Right lobe of liver (tissue), 6 donors: ENCODE measurements at regions not wholly inside any gene's neighbourhood (a gene's known extent, or its start where the extent isn't known, plus 50 kb on each side); places are given as distances from the start of the nearest gene placed in this dataset.

Experiments
- ATAC-seq, 4 donors: fragments of 200-7000 bp; cut with Tn5 transposase; one replicate each; pipeline ENCODE4 v1.9.1; 2020; ENCODE audit warnings: mild to moderate bottlenecking in 4 of 4, moderate library complexity in 4 of 4
- DNase-seq, 3 donors: peaks; one replicate each; pipeline ENCODE4 v3.0.0-alpha.2; 2020
- H3K27ac ChIP-seq, 3 donors: fragments of 200-600 bp; one replicate each; pipeline ENCODE4 v1.8.0; 2022
- H3K27me3 ChIP-seq, 2 donors: fragments of 200-600 bp; one replicate each; pipeline ENCODE4 v1.8.0; 2022
- H3K36me3 ChIP-seq, 4 donors: fragments of 200-600 bp; sonication (generic) in 1 of 4; one replicate each; pipeline versions ENCODE4 v1.5.1 to v1.8.0; 2017 to 2022; ENCODE audit warnings: control low read depth in 1 of 4
- H3K4me1 ChIP-seq, 4 donors: fragments of 200-600 bp; sonication (generic) in 1 of 4; one replicate each; pipeline versions ENCODE4 v1.5.1 to v1.8.0; 2017 to 2022; ENCODE audit warnings: control low read depth in 1 of 4
- H3K4me3 ChIP-seq, 3 donors: fragments of 200-600 bp; one replicate each; pipeline ENCODE4 v1.8.0; 2022
- H3K9me3 ChIP-seq, 4 donors: fragments of 200-600 bp; sonication (generic) in 1 of 4; one replicate each; pipeline versions ENCODE4 v1.5.1 to v1.8.0; 2017 to 2022; ENCODE audit warnings: control low read depth in 1 of 4
- CTCF ChIP-seq, 4 donors: fragments of 200-600 bp in 3 of 4; fragments of 450-650 bp in 1 of 4; IDR thresholded peaks; one replicate each; pipeline versions ENCODE4 v1.5.1 to v1.8.0; 2016 to 2022; ENCODE audit warnings: antibody characterized with exemption in 4 of 4, mild to moderate bottlenecking in 2 of 4
- POLR2A ChIP-seq: fragments of 450-650 bp; IDR thresholded peaks from one replicate; pipeline ENCODE4 v1.6.1; 2017; ENCODE audit warnings: antibody characterized with exemption, mild to moderate bottlenecking
- WGBS: methylation state at CpG from one replicate; pipeline ENCODE4 v1.1.6; 2018; ENCODE audit warnings: low coverage, low lambda C conversion rate; ENCODE audit not compliant: insufficient coverage; ENCODE audit errors: missing lambda C conversion rate; 5-methylcytosine and 5-hydroxymethylcytosine counted together
- intact Hi-C, 2 donors: fragments of 100-400 bp; cut with DNase I; formaldehyde crosslinking; loops; one replicate each; pipeline versions ENCODE4 v1.11.2 to v1.14.1; 2022
- donor health status: DM: no; HTN: yes; CAD: no.
- donor health status: DM: no; HTN: no; CAD: no.
- donor health status: DM: no; HTN: no; CAD: no.
- donor health status: DM: no; HTN: yes; CAD: no.
- donor health status: DM: no; HTN: yes; CAD: no.

DNA sequence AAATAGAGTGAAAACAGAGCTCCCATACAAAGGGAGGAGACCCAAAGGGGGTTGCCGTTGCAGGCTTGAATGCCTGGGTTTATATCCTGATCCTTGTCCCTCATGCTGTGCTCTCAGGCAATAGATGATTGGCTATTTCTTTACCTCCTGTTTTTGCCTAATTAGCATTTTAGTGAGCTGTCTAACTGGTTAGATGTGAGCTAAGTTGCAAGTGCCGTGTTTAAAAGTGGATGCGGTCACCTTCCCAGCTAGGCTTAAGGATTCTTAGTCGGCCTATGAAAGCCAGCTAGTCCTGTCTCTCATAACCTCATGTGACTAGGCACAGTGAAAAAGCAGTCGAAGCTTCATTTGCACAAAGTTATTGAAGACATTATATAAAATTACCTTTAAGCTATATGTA is 356.7 kb upstream of the TMPRSS15 start:
- DNase-seq (no peak), ATAC-seq (no peak)
- 57% methylated on average over 5 of the region's 5 CpGs for WGBS
- Histone ChIP-seq H3K36me3 (no peaks in the 10 kb centered on the region), H3K4me1 (no peaks in the 10 kb centered on the region), H3K4me3 (no peak overlapping the region), H3K9me3 (no peaks in the 10 kb centered on the region), H3K27me3 (no peaks in the 10 kb centered on the region), H3K27ac (no peak overlapping the region)
- intact Hi-C loops = no loop called here
- TF ChIP-seq POLR2A (no peak), CTCF (IDR thresholded peaks at IDR 0.05) (no peak)

- Histone ChIP-seq H3K9me3 (no peaks in the 10 kb centered on the region), H3K4me1 (no peaks in the 10 kb centered on the region), H3K27me3 (no peaks in the 10 kb centered on the region), H3K36me3 (no peaks in the 10 kb centered on the region), H3K4me3 (no peak overlapping the region), H3K27ac (no peak overlapping the region)
- WGBS = 80% methylated on average over 7 of the region's 15 CpGs
- DNase-seq (no peak), ATAC-seq (no peak)
- intact Hi-C loops = no loop called here
- TF ChIP-seq CTCF (IDR thresholded peaks at IDR 0.05) = no peak
- TF ChIP-seq POLR2A = no peak
Measured at GRCh38 chr21:18764720-18765119, 361.1 kb upstream of the TMPRSS15 start.

DNA sequence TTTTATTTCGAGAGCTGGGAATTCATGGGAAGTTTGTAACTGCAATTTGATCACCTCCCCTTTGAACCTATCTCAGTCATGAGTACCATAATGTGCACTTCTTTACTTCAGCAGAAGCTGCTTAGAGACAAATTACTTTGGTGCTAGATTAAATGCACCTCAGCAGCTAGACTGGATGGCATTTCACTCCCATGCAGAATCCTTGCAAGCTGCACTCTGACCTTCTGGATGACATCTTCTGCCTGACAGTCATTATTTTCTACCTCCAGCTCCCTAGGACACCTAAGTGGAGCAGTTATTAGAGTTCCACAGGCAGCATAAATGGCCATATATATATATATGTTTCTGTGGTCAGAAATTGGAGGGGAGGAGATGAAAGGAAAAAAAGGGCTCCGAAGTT is 366.0 kb upstream of the TMPRSS15 start:
- WGBS = 41% methylated on average over 2 of the region's 2 CpGs
- intact Hi-C loops = no loop called here
- Histone ChIP-seq H3K27ac (no peak overlapping the region), H3K9me3 (no peaks in the 10 kb centered on the region), H3K27me3 (no peaks in the 10 kb centered on the region), H3K4me1 (no peaks in the 10 kb centered on the region), H3K4me3 (no peak overlapping the region), H3K36me3 (no peaks in the 10 kb centered on the region)
- no peak for ATAC-seq
- DNase-seq = no peak
- TF ChIP-seq CTCF (IDR thresholded peaks at IDR 0.05) (no peak), POLR2A (no peak)

GRCh38 chr21:18771845-18772380 is 368.3 kb upstream of the TMPRSS15 start:
- no peaks in the 10 kb centered on the region for H3K36me3 ChIP-seq
- intact Hi-C loops = no loop called here
- H3K27ac ChIP-seq = no peak overlapping the region
- no peak for DNase-seq
- no peaks in the 10 kb centered on the region for H3K9me3 ChIP-seq
- H3K4me3 ChIP-seq = no peak overlapping the region
- TF ChIP-seq CTCF (IDR thresholded peaks at IDR 0.05) (no peak), POLR2A (no peak)
- 43% methylated on average over 4 of the region's 4 CpGs for WGBS
- no peak for ATAC-seq
- no peaks in the 10 kb centered on the region for H3K4me1 ChIP-seq
- H3K27me3 ChIP-seq = no peaks in the 10 kb centered on the region

DNA sequence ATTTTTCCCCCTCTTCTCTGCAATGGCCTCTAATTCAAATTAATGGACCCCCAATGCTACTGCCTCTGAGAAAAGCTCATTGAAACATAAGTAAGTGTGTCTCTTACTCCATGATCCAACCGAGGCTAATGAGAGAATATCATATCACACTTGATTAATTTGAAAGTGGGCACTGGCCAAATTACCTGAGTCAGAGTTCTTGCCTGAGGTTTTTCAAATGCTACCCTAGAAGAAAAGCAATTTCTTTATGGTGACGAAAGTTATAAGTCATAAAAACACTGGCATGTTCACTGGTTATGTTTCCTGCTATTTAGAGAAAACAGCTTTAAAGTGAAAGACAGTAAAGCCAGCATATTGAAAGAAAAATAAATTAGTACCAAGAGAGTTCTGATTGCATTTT is 368.8 kb upstream of the TMPRSS15 start:
- Histone ChIP-seq H3K4me1 (no peaks in the 10 kb centered on the region), H3K9me3 (no peaks in the 10 kb centered on the region), H3K27ac (no peak overlapping the region), H3K36me3 (no peaks in the 10 kb centered on the region), H3K4me3 (no peak overlapping the region), H3K27me3 (no peaks in the 10 kb centered on the region)
- ATAC-seq (no peak), DNase-seq (no peak)
- WGBS = 23% methylated on average over 2 of the region's 2 CpGs
- TF ChIP-seq CTCF (IDR thresholded peaks at IDR 0.05) = no peak
- no peak for TF ChIP-seq POLR2A
- intact Hi-C loops = no loop called here
